Vagina (tissue), 2 donors: ENCODE measurements at regions not wholly inside any gene's neighbourhood (a gene's known extent, or its start where the extent isn't known, plus 50 kb on each side); places are given as distances from the start of the nearest gene placed in this dataset.

ENCODE experiments used
- DNase-seq, 2 donors: peaks; one replicate each; pipeline ENCODE4 v3.0.0-alpha.2; 2017; ENCODE audit errors: extremely low spot score in 2 of 2
- H3K27ac ChIP-seq: fragments of 200-600 bp; sonication (generic); one replicate; pipeline ENCODE4 v1.5.1; 2019
- H3K27me3 ChIP-seq: fragments of 200-600 bp; sonication (generic); one replicate; pipeline ENCODE4 v1.5.1; 2019
- H3K36me3 ChIP-seq, 2 donors: fragments of 200-600 bp; sonication (generic); one replicate each; pipeline ENCODE4 v1.5.1; 2017 to 2019
- H3K4me1 ChIP-seq: fragments of 200-600 bp; sonication (generic); one replicate; pipeline ENCODE4 v1.5.1; 2019
- H3K4me3 ChIP-seq, 2 donors: fragments of 200-600 bp; sonication (generic); 1 replicate in 1 of 2; 2 replicates in 1 of 2; pipeline ENCODE4 v1.5.1; 2016 to 2019
- H3K9me3 ChIP-seq: fragments of 200-600 bp; sonication (generic); one replicate; pipeline ENCODE4 v1.5.1; 2019
- POLR2A ChIP-seq, 2 donors: fragments of 450-650 bp; IDR thresholded peaks; one replicate each; pipeline ENCODE4 v1.6.1; 2017; ENCODE audit warnings: antibody characterized with exemption in 2 of 2, mild to moderate bottlenecking in 2 of 2, moderate library complexity in 2 of 2
- POLR2AphosphoS5 ChIP-seq, 2 donors: sonication (generic); formaldehyde crosslinking; IDR thresholded peaks; one replicate each; pipeline ENCODE4 v1.9.0; 2017; ENCODE audit warnings: antibody characterized with exemption in 2 of 2, mild to moderate bottlenecking in 2 of 2, low read depth in 1 of 2; ENCODE audit not compliant: insufficient read depth in 1 of 2
- intact Hi-C: fragments of 100-400 bp; cut with DNase I; formaldehyde crosslinking; loops from one replicate; pipeline ENCODE4 v1.15.1; 2023
- TF ChIP-seq, protein P1 (sequence below), 3 experiments: fragments of 450-650 bp in 2 of 3; fragments of 200-600 bp in 1 of 3; sonication (generic) in 1 of 3; IDR thresholded peaks; one replicate each; pipeline ENCODE4 v1.5.1; 2017 to 2019; ENCODE audit warnings: antibody characterized with exemption in 3 of 3, mild to moderate bottlenecking in 2 of 3, moderate library complexity in 2 of 3

DNA sequence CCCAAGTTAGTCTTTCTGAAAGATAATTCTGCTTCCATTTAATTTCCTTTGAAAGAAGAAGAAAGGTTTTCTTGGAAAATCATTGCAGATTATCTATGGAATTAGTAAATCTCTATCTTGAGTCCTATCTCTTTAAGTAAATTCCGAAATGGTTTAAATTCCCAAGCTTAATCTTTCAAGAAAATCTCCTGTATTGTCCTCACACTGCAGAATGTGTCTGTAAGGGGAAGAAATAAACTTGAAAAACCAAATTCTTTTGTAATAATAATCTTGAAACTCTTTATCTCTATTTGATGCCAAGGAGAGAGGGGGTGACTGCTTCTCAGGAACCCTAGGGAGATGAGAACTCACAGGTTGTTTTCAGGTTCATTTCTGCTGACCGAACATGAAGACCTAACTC is 150.8 kb upstream of the ARHGAP28 start:
- TF ChIP-seq, protein P1, sequence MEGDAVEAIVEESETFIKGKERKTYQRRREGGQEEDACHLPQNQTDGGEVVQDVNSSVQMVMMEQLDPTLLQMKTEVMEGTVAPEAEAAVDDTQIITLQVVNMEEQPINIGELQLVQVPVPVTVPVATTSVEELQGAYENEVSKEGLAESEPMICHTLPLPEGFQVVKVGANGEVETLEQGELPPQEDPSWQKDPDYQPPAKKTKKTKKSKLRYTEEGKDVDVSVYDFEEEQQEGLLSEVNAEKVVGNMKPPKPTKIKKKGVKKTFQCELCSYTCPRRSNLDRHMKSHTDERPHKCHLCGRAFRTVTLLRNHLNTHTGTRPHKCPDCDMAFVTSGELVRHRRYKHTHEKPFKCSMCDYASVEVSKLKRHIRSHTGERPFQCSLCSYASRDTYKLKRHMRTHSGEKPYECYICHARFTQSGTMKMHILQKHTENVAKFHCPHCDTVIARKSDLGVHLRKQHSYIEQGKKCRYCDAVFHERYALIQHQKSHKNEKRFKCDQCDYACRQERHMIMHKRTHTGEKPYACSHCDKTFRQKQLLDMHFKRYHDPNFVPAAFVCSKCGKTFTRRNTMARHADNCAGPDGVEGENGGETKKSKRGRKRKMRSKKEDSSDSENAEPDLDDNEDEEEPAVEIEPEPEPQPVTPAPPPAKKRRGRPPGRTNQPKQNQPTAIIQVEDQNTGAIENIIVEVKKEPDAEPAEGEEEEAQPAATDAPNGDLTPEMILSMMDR (IDR thresholded peaks at IDR 0.05), result no peak
- no peak for TF ChIP-seq POLR2AphosphoS5 (IDR thresholded peaks at IDR 0.05; ENCODE audit: insufficient read depth in 1 of 2, low read depth in 1 of 2)
- no peak for TF ChIP-seq POLR2A (IDR thresholded peaks at IDR 0.05)
- intact Hi-C loops, result no loop called here
- no peaks in the 10 kb centered on the region for H3K36me3 ChIP-seq
- H3K4me3 ChIP-seq, result no peak overlapping the region
- no peak for DNase-seq
- no peaks in the 10 kb centered on the region for H3K4me1 ChIP-seq
- no peaks in the 10 kb centered on the region for H3K9me3 ChIP-seq
- no peak overlapping the region for H3K27ac ChIP-seq
- no peaks in the 10 kb centered on the region for H3K27me3 ChIP-seq

DNA sequence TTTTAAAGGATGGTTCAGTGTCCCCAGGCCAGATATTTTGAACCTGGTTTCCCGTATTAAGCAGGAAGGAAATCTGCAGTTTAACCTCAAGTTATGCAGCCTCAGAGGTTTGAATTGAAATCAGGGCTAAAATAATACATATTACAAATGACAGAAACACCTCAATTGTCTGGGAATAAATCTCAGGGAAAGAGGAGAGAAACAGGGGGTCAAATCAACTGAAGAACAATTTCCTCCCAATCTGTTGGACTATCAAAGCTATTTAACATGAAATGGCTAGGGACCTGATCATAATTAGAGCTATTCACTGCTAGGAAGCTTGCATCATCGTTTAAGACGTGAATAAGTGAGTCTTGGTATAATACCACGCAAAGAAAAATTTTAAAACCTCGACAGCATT is 150.0 kb upstream of the ARHGAP28 start:
- Histone ChIP-seq H3K27ac (no peak overlapping the region), H3K9me3 (no peaks in the 10 kb centered on the region), H3K4me1 (no peaks in the 10 kb centered on the region), H3K36me3 (no peaks in the 10 kb centered on the region), H3K4me3 (no peak overlapping the region), H3K27me3 (no peaks in the 10 kb centered on the region)
- no peak for DNase-seq
- intact Hi-C loops, result no loop called here
- no peak for TF ChIP-seq POLR2A (IDR thresholded peaks at IDR 0.05)
- TF ChIP-seq, protein P1 (IDR thresholded peaks at IDR 0.05), result no peak
- TF ChIP-seq POLR2AphosphoS5 (IDR thresholded peaks at IDR 0.05; ENCODE audit: insufficient read depth in 1 of 2, low read depth in 1 of 2), result no peak

DNA sequence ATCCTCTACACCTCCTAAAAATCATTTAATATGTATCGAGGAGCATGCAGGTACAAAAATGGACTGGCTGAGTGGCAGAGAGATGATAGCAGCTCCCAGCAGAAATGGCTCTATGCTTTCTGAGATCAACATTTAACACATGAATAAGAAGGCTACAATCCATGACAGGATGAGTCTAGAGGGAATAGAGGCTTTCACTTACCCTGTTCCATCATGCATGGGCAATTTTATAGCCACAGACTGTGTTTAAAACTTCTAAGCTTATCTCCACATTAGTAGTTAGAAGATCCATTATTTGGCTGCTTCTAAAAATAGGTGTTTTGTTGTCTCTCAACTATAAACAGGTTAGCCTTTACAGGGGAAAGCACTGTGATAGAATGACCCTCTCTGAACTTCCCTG is 149.1 kb upstream of the ARHGAP28 start:
- H3K4me3 ChIP-seq, result no peak overlapping the region
- no peaks in the 10 kb centered on the region for H3K36me3 ChIP-seq
- H3K27ac ChIP-seq, result no peak overlapping the region
- TF ChIP-seq, protein P1 (IDR thresholded peaks at IDR 0.05), result no peak
- TF ChIP-seq POLR2A (IDR thresholded peaks at IDR 0.05) (no peak), POLR2AphosphoS5 (IDR thresholded peaks at IDR 0.05; ENCODE audit: insufficient read depth in 1 of 2, low read depth in 1 of 2) (no peak)
- H3K27me3 ChIP-seq, result no peaks in the 10 kb centered on the region
- no peaks in the 10 kb centered on the region for H3K4me1 ChIP-seq
- intact Hi-C loops, result no loop called here
- no peaks in the 10 kb centered on the region for H3K9me3 ChIP-seq
- no peak for DNase-seq

DNA sequence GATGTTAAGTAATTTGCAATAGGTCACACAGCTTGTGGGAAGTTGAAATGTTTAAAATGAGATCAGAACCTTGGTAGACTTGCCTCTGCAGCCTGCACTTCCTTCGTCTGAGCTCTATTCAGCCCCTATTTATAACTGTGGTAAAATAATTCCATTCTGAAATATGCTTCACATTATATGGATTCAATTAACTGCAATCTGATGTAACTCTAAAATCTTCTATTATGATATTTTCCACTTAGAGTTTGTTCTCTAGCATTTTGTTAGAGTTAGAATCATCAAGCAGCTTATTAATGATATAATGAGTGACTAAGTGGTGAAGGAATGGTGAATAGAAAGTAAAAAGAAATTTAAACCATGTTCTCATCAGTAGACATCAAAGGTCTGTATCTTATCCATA is 139.6 kb upstream of the ARHGAP28 start:
- Histone ChIP-seq H3K27me3 (no peaks in the 10 kb centered on the region), H3K4me1 (no peaks in the 10 kb centered on the region), H3K4me3 (no peak overlapping the region), H3K27ac (no peak overlapping the region), H3K9me3 (no peaks in the 10 kb centered on the region), H3K36me3 (no peaks in the 10 kb centered on the region)
- intact Hi-C loops, result no loop called here
- TF ChIP-seq POLR2A (IDR thresholded peaks at IDR 0.05) (no peak), POLR2AphosphoS5 (IDR thresholded peaks at IDR 0.05; ENCODE audit: insufficient read depth in 1 of 2, low read depth in 1 of 2) (no peak)
- TF ChIP-seq, protein P1 (IDR thresholded peaks at IDR 0.05), result no peak
- DNase-seq, result no peak

DNA sequence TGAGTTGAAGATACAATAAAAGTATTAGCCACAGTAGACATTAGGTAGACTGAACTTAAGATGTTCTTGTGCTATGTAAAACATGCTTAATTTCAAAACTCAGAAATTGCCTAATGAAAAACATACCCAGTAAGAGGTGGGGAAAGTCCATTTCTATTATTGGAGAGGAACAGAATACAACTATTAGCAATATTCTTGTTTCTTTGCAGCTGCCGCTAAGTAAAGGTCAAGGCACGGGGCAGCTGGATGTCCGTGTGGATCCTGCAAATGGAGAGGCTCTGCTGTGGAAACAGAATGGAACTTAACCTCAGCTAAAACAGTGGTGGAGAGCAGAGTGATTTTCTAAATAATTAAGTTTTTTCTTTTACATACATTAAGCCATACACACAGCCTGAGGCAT is 139.2 kb upstream of the ARHGAP28 start:
- H3K27me3 ChIP-seq, result no peaks in the 10 kb centered on the region
- no peaks in the 10 kb centered on the region for H3K9me3 ChIP-seq
- H3K4me1 ChIP-seq, result no peaks in the 10 kb centered on the region
- no peak overlapping the region for H3K4me3 ChIP-seq
- H3K36me3 ChIP-seq, result no peaks in the 10 kb centered on the region
- no peak for TF ChIP-seq POLR2AphosphoS5 (IDR thresholded peaks at IDR 0.05; ENCODE audit: insufficient read depth in 1 of 2, low read depth in 1 of 2)
- TF ChIP-seq POLR2A (IDR thresholded peaks at IDR 0.05), result no peak
- TF ChIP-seq, protein P1 (IDR thresholded peaks at IDR 0.05), result no peak
- no peak for DNase-seq
- intact Hi-C loops, result no loop called here
- no peak overlapping the region for H3K27ac ChIP-seq
